Fibroblast of skin of right biceps (primary cell): ENCODE measurements at regions not wholly inside any gene's neighbourhood (a gene's known extent, or its start where the extent isn't known, plus 50 kb on each side); places are given as distances from the start of the nearest gene placed in this dataset.

ENCODE experiments used
- DNase-seq: peaks from one replicate; pipeline ENCODE4 v3.0.0-alpha.2; 2013

- DNase-seq = peak; percentile 69
Measured at GRCh38 chr15:69798481-69799250, 299.1 kb downstream of the TLE3 start.

GRCh38 chr15:69801144-69801543, 296.6 kb downstream of the TLE3 start:
- no peak for DNase-seq

- DNase-seq = no peak
Measured at GRCh38 chr15:69802432-69802831, 295.3 kb downstream of the TLE3 start.

- no peak for DNase-seq
Measured at GRCh38 chr15:69804786-69805185, 292.9 kb downstream of the TLE3 start.

GRCh38 chr15:69805248-69805953, 292.3 kb downstream of the TLE3 start:
- no peak for DNase-seq

- no peak for DNase-seq
Measured at GRCh38 chr15:69806287-69806915, 291.3 kb downstream of the TLE3 start.

- DNase-seq = peak; percentile 38
Measured at GRCh38 chr15:69807721-69808120, 290.0 kb downstream of the TLE3 start.

- no peak for DNase-seq
Measured at GRCh38 chr15:69808756-69809155, 289.0 kb downstream of the TLE3 start.

GRCh38 chr15:69809421-69809820, 288.3 kb downstream of the TLE3 start:
- no peak for DNase-seq

- no peak for DNase-seq
Measured at GRCh38 chr15:69810431-69811354, 287.0 kb downstream of the TLE3 start.

- no peak for DNase-seq
Measured at GRCh38 chr15:69812861-69813261, 284.9 kb downstream of the TLE3 start.

- DNase-seq = no peak
Measured at GRCh38 chr15:69813881-69814280, 283.8 kb downstream of the TLE3 start.

GRCh38 chr15:69814932-69815331, 282.8 kb downstream of the TLE3 start:
- no peak for DNase-seq

GRCh38 chr15:69815793-69816192, 281.9 kb downstream of the TLE3 start:
- no peak for DNase-seq

- DNase-seq = no peak
Measured at GRCh38 chr15:69816522-69816921, 281.2 kb downstream of the TLE3 start.

GRCh38 chr15:69818529-69818928, 279.2 kb downstream of the TLE3 start:
- DNase-seq = no peak

- no peak for DNase-seq
Measured at GRCh38 chr15:69819371-69819770, 278.3 kb downstream of the TLE3 start.

GRCh38 chr15:69820819-69821218, 276.9 kb downstream of the TLE3 start:
- DNase-seq = no peak

- peak; percentile 21 for DNase-seq
Measured at GRCh38 chr15:69823223-69823907, 274.4 kb downstream of the TLE3 start.

- DNase-seq = no peak
Measured at GRCh38 chr15:69824075-69824876, 273.4 kb downstream of the TLE3 start.

- DNase-seq = no peak
Measured at GRCh38 chr15:69824877-69825406, 272.8 kb downstream of the TLE3 start.
